Ammon's horn (tissue), 1 donor: ENCODE measurements at regions not wholly inside any gene's neighbourhood (a gene's known extent, or its start where the extent isn't known, plus 50 kb on each side); places are given as distances from the start of the nearest gene placed in this dataset.

ENCODE experiments used
- DNase-seq: peaks from one replicate; pipeline ENCODE4 v3.0.0-alpha.2; 2016; ENCODE audit warnings: low spot score

DNA sequence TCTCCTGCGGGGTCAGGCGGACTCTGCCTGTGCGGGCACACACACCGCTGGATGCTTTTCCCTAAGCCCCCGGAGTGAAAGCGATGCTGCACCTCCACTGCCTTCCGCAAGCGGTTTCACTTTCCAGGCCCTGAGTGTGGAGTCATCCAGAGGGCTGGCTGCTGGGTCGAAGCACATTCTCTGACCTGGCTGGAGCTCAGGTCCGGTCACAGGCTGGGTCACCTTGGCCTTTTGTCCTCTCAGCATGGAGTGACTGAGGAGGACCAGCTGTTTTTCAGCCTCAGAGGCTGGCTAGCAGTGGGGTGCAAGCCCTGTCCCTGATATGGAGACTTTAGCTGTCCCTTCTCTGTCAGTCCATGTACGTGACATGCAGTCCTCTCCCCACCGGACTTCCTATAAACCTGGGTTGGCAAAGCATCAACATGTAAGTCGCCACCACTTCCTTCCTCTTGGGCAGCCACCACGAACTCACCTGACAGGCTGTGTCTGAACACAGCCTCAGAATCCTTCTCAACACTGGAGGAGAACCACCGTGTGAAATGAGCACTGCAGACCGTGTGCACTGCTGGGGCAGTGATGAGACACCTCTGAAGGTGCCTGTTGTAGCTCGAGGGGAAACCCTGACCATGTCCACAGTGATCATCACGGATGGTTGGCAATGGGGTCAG lies 51.3 kb downstream of the GADD45G start:
- no peak for DNase-seq

DNA sequence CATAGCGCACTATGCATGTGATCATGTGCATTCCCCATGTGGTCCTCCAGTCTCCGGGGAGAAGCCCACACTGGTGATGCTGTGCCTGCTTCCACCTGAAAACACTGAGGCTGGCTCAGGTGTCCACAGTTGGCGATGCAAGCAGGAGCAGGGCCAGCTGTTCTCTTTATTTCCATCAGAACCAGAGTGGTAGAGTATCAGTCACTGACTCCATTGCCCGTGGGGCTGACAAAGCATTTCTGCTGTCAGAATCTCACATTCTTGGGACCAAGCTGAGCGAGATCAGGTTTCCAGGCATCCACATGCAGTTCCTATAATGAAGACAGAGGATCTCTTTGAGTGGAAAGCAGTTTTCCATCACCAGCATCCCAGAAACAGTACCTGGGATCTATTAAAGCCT lies 52.5 kb downstream of the GADD45G start:
- no peak for DNase-seq

DNA sequence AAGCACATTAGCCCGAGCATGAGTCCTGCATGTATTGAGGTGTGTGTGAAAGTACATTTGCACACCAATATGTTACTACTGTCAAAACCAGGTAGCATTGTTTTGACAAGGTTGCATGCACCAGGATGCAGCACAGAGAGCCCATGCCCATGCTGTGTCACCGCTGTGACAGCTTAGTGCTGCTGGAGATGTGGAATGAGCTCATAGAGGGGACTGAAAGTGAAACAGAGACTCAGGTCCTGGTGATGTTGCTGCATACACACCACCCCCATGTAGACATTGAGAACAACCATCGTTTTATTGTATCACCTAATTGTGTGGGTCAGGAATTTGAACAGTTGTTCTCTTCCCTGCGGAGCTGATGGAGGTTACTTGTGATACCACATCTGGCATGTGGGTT lies 53.0 kb downstream of the GADD45G start:
- no peak for DNase-seq

DNA sequence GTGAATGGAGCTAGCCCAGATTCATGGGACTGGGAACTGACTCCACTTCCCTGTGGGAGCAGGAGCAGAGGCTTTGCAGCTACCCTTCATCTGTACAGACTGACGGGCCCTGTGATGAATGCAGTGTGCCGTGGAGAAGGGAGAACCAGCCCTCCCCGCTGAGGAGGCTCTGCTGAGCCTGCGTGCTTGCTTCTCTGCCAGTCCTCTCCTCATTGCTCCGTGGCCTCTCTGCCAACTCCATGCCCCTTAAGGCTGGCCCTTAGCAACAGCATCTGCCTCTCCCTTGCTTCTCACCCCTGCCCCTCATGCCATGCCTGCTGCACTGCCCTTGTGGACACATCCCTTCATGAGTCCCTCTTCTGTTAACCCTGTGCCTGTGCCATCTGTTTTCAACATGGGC lies 53.6 kb downstream of the GADD45G start:
- peak; percentile 70 for DNase-seq

DNA sequence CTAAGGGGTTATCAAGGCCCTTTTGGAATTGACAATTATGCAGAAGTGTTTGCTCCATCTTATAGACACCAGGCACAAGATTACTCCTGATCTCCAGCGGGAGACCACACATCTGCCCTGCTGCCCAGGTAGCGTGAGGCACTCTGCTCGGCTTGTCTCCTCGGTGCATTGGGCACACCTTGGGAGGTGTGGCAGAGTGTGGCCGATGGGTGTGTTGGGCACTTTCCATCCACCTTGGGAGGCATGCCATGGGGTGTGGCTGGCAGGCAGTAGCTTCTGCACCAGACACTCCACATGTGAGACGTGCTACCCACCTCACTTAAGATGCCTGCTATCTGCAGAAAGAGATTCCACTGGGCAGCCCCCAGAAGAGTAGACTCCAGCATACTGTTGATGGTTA lies 54.1 kb downstream of the GADD45G start:
- no peak for DNase-seq

DNA sequence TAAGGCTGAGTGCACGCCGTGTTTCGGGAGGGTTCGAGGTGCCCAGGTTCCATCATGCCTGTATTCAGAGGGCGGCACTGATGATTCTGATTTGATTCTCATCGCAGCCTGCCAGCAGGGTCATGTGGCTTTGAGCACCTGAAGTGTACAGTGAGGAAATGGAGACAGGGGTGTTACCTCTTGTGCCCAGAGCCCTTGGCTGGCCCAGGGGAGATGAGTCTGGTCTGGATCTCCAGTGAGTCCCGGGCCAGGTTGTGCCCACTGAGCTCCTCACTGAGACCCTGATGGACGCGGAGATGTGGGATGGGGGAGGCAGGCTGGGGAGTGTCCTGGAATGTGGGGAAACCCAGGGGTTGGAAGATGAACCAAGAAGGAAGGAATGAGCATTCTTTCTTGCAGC lies 54.7 kb downstream of the GADD45G start:
- DNase-seq, result no peak

DNA sequence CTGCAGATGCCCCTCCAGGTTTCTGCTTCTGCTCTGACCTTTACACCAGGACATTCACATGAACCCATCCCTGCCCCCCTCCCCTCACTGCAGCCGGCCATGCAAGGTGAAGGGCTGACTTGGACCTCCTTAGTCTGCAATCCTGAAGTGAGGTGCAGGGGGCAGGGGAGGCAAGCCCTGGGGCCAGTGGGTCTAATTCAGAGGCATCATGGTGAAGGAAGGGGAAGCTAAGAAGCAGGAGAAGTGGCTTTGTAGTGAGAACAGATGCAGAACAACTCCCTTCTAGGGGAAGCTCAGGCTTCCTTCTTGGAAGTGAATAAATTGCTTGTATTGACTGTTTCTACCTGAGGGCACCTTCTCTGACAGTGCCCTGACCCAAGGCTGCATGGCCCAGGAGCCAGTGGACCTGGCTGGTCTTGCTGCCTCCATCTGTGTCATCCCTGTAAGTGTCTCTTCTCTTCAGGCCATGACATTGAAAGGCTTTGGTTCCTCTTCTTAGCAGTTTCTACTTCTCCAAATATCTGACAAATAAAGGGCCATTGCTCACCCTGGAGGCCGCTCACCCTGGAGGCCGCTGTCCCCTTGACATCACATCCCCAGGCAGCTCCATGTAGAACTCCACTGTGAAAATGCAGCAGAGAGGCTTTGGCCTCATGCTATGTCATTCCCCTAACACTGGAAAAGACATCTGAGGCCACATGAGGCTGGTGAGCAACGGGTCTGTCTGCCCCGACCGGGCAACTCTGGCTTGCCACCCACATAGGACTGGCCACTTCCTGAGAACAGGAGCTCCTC lies 55.3 kb downstream of the GADD45G start:
- no peak for DNase-seq

DNA sequence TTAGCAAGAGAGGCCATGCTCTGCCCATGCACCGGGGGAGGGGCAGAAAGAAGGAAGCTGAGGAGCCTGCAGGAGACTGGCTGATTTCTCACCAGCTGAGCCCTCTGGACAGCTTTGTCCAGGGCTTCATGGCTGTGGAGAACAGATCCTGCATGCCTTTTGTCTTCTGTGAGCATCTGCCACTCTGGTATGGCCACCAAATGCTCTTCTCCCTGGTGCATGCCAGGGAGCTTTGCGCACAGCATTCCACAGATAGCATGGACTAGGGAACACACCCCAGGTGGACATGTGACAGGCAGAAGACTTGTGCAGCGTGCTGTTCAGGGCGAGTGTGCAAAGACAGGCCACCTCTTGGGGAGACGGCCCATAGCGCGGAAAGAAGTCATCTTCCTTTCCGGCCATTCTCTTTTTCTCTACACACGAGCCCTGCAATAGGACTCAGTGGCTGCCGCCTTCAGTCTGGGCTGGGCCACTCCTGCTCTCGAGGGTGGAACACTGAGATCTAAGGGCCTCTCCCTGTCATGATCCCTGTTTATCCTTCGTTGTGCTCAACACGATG lies 56.7 kb downstream of the GADD45G start:
- DNase-seq, result peak; percentile 49

DNA sequence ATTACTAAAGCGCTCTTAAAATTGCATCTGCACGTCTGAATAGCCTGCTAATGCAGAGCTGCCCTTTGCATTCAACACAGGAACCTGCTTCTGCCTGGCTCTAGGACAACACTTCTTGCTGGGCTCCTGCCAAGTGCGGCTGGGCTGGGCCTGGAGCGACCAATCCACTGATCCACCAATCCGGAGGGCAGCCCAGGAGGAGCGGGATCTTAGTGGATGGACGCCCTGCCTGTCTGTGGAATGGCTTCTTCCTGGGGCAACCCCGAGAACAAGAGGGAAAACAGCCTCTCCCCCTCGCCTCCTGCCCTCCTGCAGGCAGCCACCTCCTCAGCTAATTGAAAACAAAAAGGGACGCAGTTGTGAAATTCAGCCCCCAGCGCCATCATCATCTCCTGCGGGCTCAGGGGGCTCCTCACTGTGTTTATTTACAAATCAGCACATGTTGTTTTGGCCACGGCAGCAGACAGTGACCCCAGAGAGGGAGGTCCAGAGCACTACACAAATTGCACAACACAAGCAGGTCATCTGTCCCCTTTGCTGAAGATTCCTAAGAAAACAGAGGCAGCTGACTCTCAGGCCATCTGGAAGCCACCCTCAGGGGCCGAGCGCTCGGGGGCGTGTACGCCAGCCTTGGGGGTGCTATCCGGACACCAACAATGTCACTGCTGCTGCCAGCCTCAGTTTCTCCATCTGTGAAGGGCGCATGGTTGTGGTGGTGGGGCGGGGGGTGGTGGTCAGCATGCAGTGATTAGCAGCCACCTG lies 57.3 kb downstream of the GADD45G start:
- DNase-seq, result peak; percentile 99

DNA sequence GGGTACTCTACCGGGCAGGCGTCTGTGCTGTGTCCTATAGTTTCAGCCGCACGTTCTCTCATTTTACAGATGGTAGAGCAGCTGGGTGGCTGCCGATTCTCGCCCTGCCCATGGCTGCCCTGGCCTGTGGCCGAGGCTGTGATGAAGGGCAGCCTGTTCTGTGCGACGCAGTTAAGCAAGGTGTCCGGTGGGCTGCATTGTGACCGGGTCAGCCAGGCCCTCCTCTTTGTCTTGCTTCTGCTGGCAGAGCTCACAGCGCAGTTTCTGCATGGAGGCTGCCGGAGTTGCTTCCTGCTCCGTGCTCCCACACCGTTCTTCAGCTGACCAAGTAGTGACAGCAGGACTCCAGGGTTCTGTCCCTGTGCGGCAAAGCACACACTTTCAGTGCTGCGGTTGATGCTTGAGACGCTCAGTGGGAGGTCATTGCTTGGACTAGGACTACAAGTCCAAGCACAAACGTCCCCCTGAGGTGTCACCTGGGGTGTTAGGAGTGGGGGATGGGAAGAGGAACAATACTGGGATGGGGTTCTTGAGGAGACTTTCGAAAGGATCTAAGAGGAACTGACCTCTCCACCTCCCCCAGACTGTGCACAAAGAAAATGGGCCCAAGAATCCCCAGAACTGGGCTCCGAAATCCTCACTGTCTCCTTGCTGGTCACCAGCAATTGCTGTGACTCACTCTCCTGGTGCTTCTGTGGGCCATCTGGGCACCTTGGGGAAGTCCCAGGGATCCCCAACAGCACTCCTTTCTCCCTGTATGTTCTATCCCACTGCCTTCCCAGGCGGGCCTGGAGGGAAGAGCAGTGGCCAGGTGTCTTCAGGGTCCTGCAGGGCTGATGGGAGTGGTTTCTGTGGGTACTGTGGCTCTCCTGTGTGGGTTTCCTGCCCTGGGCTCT lies 58.2 kb downstream of the GADD45G start:
- DNase-seq, result peak; percentile 44

DNA sequence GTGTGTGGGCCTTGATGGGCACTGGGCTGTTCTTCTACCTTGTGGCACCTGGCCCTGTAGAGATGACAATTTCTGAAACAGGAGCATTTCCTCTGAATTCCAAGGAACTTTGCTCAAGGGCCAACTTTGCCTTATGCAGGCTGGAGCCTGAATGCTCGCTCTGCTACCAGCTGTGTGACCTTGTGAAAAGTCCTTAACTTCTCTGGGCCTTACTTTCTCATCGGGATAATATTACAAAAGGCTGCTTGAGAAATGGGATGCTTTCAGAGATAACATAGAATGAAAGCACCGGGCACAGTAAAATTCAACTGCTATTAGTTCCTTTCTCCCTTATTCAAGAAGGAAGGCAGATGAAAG lies 58.8 kb downstream of the GADD45G start:
- DNase-seq, result no peak

DNA sequence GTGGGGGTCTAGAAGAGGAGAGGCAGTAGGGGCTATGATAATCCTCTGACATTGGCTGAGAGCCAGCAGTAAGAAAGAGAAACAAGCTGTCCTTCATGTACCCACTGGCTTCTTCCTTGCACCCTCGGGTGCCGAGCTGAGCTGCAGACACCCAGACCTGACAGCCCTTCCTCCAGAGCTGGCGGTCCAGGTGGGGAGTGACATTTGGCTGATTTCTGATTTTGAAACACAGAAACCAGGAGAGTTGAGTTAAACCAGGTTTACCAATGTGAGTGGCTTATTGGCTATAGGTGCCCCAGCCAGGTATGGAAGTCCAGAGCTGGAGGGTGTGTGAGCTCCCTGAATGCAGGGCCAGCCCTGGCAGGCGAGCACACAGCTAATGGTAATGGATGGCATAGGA lies 59.2 kb downstream of the GADD45G start:
- DNase-seq, result no peak

DNA sequence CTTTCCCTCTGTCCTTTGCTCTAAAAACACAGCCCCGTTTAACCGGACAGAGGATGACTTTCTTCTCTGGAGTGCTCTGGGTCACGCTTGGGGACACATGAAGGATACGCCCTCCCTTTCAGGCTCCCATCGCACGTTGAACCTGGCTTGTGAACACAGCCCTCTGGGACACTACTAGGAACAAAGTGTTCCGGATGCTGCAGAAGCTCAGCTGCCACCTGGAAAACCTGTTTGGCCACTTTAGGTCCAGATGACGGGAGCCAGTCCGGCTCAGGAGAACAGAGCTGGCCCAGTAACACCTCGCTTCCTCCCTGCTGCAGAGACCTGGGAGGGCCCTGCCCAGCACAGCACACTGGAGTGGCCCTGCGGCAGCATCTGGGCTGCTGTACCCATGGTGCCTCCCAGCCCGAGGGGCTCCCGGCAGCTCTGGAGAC lies 60.1 kb downstream of the GADD45G start:
- no peak for DNase-seq

DNA sequence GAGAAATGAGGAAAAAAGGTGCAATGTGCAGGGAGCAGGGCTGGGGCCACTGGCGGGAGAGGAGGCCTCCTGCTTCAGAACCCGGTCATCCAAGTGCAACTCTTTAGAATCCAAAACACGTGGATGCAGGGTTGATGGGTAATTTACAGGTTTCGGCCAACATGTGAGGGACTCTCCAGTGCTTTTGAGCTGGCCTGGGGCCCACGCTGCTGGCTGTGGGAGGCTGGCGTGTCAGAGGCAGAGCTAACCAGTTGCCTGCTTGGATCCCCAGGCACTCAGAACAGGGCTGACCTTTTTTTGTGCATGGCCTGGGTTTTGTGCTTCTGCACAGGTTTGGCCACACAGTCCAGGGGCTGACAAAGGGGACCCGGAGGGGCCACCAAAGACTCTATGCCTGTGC lies 61.6 kb downstream of the GADD45G start:
- DNase-seq, result no peak

DNA sequence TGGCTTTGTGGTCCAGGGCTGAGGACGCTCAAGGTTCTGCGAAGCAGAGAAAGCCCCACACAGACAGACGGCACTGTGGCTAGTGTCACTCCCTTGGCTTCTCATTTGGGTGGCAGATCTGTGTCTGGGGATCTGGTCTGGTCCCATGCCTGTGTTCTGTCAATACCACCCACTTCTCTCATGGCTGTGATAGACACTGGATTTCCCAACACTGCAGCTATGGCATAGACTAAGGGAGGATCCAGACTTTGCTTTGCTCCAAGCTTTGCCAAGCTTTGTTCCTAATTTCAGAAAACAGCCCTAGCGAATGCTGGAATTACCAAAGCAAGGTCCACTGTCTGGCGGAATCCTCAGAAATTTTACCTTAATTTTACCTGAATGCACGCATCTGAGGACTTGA lies 62.1 kb downstream of the GADD45G start:
- no peak for DNase-seq

DNA sequence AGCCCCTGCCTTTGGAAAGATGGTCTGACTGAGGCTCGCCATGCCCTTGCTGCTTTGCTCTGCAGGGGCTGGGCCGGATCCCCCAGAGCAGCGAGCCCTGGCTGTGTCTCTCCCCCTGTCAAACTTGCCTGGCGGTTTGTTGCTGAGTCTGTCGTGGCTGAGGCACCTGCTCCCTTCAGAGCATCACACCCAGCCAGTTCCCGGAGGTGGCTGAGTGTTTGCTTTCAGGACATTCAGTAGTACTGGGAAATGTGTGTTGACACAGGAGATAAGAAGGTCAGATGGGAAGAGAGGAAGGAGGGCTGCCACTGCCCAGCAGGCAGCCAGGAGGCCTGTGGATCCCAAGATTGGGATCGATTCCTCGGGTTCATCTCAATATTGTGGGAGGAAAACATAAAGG lies 62.9 kb downstream of the GADD45G start:
- DNase-seq, result no peak

DNA sequence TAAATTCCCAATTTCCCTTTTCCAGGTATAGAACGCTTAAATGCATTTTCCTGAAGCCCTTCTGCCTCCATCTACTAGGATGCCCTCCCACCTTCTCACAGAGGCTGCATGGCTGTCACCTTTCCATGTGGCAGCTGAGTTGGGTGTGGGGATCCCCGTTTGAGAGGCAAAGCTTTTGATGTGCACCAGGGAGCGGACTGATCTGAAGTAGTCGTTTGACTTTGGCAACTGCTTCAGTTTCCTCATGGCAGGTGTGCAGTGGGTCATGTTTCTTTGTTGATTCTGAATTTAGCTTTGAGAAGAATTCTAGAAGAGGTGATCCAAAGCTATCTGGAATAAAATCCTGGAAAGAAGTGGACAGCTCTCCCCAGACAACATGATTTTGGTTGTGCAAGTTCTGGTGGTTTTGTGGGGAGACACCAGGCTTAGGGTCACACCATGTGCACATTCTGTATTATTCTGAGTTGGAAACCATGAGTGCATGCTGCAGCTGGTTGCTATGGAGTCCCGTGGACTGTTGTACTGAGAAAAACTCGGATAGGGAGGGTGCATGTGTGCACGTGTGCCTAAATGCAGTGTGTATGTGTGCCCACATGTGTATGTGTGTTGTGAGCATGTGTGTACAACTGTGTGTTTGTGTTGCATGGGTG lies 63.5 kb downstream of the GADD45G start:
- no peak for DNase-seq

DNA sequence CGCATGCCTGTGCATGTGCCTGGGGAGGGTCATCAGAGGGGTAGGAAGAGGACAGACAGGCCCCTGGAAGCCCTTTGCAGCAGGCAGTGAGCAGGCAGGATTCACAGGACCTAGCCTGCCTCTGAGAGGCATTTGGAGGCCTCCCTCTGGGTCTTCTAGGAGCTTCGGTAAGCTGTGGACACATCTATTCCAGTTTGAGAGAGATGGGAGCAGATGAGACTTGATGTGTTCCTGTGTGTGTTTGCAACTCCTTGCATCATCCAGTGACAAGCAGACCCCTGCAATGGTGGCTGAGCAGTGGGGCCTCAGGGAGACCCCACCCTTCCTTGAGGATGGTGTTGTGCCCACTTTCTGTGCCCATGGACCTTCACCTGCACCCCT lies 64.0 kb downstream of the GADD45G start:
- DNase-seq, result no peak

DNA sequence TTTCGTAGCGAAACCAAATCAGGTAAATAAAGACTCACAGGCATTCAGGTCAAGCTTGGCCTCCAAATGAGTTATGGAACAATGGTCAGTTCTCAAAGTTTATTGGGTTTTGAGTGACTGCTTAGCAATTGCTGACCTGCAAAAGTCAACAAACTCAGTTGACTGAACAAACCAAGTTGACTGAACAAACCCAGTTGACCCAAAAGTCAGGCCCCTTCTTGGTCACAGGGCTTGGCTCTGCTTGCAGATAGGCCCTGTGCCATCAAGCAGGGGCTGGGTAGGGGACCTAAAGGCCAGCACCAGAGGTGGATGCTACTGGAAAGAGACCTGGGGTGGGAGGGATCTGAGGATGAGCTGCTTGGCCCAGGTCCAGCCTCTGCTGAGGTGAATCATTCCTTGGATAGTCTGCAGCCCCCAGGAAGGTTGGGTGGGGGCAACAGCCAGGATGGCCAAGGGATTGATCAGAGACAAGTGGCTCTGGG lies 64.6 kb downstream of the GADD45G start:
- no peak for DNase-seq

DNA sequence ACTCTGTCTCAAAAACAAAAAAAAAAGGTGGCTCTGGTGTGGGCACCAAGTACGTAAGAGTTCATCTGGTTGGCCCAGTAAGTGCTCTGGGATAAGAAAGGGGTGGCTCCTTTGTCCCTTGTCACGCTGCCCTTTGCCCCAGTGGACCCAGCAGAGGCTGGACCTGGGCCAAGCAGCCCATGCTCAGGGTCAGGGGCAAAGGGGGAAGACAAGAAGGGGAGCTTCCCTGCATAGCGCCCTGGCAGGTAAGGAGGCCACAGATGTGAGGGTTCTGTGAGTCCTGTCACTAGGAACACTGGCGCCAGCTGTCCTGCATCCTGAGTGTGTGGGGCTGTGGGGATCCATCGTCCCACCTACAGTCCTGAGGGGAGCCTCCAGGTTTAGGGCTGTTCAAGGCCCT lies 65.3 kb downstream of the GADD45G start:
- no peak for DNase-seq

DNA sequence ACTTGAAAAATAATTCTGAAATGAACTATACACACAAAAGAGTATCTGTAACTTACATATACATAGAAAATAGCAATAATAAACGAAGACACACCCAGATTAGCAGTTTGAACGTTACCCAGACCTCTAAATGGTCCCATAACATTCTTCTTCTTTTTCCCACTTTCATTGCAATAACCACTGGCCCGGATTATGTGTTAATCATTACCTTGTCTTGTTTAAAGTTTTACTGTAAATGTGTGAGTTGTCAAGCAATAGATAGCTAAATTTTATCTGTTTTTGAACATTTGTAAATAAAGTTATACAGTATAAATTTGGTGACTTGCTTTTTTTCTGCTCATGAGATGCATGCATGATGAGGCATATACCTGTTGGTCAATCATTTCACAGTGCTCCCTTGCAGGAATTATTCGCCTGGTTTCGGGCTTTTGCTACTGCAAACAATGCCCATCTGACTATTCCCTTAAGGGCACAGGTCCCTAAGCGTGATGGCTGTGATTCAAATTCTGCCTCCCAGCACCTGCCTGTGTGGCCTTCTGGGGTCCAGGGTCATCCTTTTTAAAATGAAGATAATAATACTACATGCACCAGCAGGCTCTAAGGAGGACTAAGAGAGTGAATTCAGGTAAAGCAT lies 66.1 kb downstream of the GADD45G start:
- DNase-seq, result no peak
